ENCODE measurements at regions not wholly inside any gene's neighbourhood (a gene's known extent, or its start where the extent isn't known, plus 50 kb on each side); places are given as distances from the start of the nearest gene placed in this dataset.
"Not testable (repeated sequence)": the region's sequence is repeated elsewhere in the genome, so short reads cannot be mapped to it uniquely, and the experiment has no call there.

- no peak overlapping the region for H3K4me3 ChIP-seq (ENCODE audit: low read length)
- DNase-seq (ENCODE audit: low read depth, low spot score), result no peak
Observed at GRCh38 chr4:100340512-100341485, 150.5 kb upstream of the DDIT4L start.

GRCh38 chr4:100339870-100340269, 149.6 kb upstream of the DDIT4L start:
- no peak for DNase-seq (ENCODE audit: low read depth, low spot score)

DNA sequence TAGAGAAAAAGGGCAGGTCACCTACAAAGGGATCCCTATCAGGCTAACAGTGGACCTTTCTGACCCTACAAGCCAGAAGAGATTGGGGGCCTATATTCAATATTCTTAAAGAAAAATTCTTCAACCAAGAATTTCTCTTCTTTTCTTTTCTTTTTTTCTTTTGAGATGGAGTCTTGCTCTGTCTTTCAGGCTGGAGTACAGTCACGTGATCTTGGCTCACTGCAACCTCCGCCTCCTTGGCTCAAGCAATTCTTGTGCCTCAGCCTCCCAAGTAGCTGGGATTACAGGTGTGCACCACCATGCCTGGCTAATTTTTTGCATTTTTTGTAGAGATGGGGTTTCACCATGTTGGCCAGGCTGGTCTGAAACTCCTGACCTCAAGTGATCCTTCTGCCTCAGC, 143.2 kb upstream of the DDIT4L start:
- not testable (repeated sequence) for DNase-seq (ENCODE audit: low read depth, low spot score); H3K4me3 ChIP-seq (ENCODE audit: low read length)

More at GRCh38 chr4:100339870-100340269, 149.6 kb upstream of the DDIT4L start:
- H3K4me3 ChIP-seq (ENCODE audit: low read length), result no peak overlapping the region

DNA sequence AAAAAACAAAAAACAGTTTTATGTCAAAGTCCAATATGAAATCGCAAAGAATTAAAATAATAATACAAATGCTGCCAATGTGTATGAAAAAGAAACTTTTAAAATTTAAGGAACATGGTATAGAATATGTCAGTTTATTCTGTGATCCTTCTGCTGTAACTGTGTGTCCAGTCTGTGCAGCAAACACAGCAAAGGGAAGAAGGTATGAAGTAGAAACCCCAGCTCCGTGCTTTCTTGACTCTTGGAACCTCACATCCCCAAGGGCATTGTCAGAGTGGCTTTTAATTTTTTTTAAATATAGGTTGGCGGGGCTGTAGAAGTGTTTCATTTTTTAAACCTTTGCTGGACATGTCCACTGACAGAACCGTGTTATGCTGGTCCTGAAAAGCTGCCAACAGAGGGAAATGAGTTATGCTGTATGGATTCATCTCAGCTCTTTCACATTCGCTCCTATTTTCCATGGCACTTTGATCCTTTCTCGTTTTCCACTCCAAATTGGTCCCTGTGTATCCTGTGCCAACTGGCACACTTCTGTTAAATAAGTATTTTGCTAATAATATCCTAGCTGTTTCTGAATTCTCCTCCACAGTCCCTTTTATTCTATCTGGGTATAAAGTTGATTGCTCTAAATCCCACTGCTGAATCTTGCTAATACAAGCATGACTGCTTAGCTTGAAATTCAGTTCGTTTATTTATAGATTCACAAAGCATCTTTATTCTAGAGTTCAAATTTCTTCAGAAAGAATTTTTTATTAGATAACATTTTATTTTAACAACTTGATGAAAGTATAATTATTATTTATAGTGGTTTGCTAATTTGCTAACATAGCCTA, 127.0 kb upstream of the DDIT4L start:
- no peak for DNase-seq (ENCODE audit: low read depth, low spot score)
- H3K4me3 ChIP-seq (ENCODE audit: low read length), result no peak overlapping the region

DNA sequence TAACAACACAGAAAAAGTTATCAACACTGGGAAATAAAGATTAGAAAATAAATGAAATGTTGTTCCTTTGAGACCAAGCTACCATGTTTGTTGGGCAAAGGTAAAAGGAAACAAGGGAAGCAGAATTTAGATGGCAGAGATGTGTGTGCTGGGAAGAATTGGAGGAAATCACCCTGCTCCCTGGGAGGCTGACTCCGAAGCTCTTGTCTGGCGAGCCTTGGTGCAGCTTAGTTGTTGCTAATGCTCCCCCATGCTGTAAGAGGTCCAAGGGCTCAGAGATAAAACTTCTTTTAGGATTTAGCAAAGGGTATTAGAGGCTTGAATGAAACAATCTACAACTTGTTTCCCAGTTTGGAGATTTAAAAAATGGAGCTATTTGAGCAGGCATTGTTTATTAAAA, 123.8 kb upstream of the DDIT4L start:
- no peak for DNase-seq (ENCODE audit: low read depth, low spot score)

GRCh38 chr4:100312615-100313350, 122.5 kb upstream of the DDIT4L start:
- no peak for DNase-seq (ENCODE audit: low read depth, low spot score)
- no peak overlapping the region for H3K4me3 ChIP-seq (ENCODE audit: low read length)

More for the DNA sequence above, 123.8 kb upstream of the DDIT4L start:
- no peak overlapping the region for H3K4me3 ChIP-seq (ENCODE audit: low read length)

- peak; percentile 19 for DNase-seq (ENCODE audit: low read depth, low spot score)
- H3K4me3 ChIP-seq (ENCODE audit: low read length), result no peak overlapping the region
Observed at GRCh38 chr4:100311181-100311580, 120.9 kb upstream of the DDIT4L start.

GRCh38 chr4:100306018-100306417, 115.8 kb upstream of the DDIT4L start:
- H3K4me3 ChIP-seq (ENCODE audit: low read length), result no peak overlapping the region
- no peak for DNase-seq (ENCODE audit: low read depth, low spot score)

DNA sequence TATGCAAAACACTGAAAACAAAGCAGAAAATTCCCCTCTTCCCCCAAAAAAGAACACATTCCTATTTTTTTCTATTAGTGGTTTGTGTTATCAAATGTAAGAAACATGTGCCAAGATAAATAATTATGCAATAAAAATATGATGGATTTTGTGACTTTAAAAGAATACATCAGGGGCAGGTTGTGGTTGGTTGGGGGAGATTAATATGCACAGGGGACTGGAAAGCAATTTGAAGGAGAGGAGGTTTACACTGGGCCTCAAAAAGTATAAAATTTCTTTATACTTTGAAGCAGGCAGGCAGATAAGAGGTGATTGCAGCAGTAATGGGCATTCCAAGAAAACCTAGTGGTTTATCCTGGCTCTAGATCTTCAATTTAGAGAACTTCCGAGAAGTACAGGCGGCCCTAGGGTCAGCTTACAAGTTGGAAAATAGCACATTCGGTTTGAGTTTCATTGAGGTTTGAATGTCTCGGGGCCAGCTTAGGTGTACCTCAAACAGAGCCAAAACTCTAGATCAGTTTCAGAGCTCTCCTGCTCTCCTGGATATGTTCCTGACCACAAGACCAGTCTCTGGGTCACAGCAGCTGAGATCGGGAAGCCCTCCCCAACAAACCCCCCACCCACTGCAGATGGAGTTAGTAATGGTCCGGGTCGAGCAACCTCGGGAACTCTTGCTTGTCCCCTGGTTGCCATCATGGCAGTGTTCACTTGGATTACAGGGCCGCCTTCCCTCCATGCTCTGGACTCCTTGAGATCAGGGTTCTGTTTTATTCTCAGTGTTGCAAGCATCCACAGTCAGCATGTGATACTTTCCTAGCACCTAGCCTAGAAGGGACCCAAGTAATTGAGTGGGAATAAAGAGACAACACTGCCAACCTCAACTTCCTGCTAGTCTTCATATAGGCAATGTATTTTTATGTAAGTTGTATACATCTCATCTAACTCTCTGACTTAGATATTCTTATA, 112.1 kb upstream of the DDIT4L start:
- H3K4me3 ChIP-seq (ENCODE audit: low read length), result no peak overlapping the region
- DNase-seq (ENCODE audit: low read depth, low spot score), result no peak

DNA sequence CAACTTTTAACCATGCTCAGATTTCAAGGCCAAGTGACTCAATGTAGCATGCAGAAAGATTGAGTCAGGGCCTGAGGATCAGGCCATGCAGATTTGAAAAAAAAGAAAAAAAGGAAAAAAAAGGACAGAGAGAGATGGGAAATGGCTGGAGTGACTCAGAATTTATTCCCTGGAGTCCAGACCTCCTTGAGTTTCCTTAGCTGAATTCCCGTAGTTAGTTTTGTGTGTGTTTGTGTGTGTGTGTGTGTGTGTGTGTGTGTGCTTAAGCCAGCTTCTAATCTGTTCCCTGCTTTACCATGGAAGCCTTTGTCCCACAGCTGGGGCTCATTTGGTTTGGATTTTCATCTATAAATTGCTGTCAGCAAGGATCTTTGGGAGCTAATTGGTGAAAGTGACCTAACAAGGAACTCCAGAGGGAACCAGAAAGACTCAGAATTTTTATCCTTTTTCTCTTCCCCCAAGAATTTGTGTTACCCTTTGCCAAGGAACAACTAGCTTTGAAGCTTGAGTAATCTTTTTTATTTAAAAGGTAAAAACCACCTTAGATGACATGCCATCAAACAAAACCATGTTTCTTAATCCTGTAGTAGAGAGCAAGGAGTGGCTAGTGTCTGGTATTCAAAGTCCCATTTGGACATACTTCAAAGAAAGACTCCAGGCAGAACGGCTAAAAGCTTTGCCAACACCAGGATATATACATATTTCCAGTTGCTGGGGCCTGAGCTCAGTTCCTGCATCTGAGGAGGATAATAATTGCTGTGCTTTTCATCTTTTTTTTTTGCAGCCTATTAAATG, 109.0 kb upstream of the DDIT4L start:
- no peak for DNase-seq (ENCODE audit: low read depth, low spot score)
- H3K4me3 ChIP-seq (ENCODE audit: low read length), result no peak overlapping the region

GRCh38 chr4:100295792-100296191, 105.5 kb upstream of the DDIT4L start:
- H3K4me3 ChIP-seq (ENCODE audit: low read length), result no peak overlapping the region
- DNase-seq (ENCODE audit: low read depth, low spot score), result no peak

GRCh38 chr4:100294356-100294755, 104.1 kb upstream of the DDIT4L start:
- no peak for DNase-seq (ENCODE audit: low read depth, low spot score)
- H3K4me3 ChIP-seq (ENCODE audit: low read length), result no peak overlapping the region

GRCh38 chr4:100290585-100290984, 100.3 kb upstream of the DDIT4L start:
- no peak for DNase-seq (ENCODE audit: low read depth, low spot score)
- H3K4me3 ChIP-seq (ENCODE audit: low read length), result no peak overlapping the region

- H3K4me3 ChIP-seq (ENCODE audit: low read length), result no peak overlapping the region
- no peak for DNase-seq (ENCODE audit: low read depth, low spot score)
Observed at GRCh38 chr4:100289946-100290345, 99.7 kb upstream of the DDIT4L start.

- H3K4me3 ChIP-seq (ENCODE audit: low read length), result no peak overlapping the region
- no peak for DNase-seq (ENCODE audit: low read depth, low spot score)
Observed at GRCh38 chr4:100289530-100289888, 99.2 kb upstream of the DDIT4L start.

DNA sequence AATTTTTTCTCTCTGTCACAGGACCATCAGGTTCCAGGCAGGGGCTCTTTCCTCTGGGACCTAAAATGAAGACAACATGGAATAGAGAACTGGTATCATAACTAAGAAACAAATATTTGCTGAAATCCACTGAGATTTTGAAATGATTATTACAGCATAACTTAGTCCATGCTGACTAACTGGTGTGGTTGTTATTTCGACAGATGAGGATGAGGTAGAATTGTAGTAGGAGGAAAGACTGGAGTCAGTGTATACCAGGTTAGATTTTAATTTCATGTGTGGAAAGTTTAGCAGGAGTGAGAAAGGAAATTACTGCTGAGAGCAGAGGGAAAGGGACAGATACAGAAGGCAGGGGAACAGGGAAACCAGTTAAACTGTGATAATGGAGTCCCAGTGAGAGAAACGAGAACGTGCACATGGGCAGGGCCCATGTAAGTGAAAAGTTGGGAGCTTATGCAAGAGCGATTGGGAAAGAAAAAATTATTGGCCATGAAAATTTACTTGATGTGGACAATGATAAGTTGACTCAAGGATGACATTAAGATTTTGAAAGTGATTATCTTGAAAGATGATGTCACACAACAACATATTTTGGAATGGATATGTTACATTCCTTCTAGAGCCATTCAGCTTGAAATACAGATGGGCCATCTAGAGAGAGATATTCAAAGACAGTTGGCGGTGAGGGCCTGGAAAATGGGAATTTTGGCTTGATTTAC, 98.7 kb upstream of the DDIT4L start:
- no peak overlapping the region for H3K4me3 ChIP-seq (ENCODE audit: low read length)
- DNase-seq (ENCODE audit: low read depth, low spot score), result no peak

- no peak overlapping the region for H3K4me3 ChIP-seq (ENCODE audit: low read length)
- DNase-seq (ENCODE audit: low read depth, low spot score), result no peak
Observed at GRCh38 chr4:100288161-100288560, 97.9 kb upstream of the DDIT4L start.
